DOHH2 (cell line): ENCODE measurements at regions not wholly inside any gene's neighbourhood (a gene's known extent, or its start where the extent isn't known, plus 50 kb on each side); places are given as distances from the start of the nearest gene placed in this dataset.

Experiments used
- EZH2phosphoT487 ChIP-seq: fragments of 200-600 bp; sonication (generic); IDR thresholded peaks from 2 replicates; pipeline ENCODE4 v1.6.1; 2017; ENCODE audit warnings: borderline replicate concordance, mild to moderate bottlenecking, antibody characterized with exemption, low read length, moderate library complexity, mixed read lengths
- TF ChIP-seq, protein P1 (sequence below): fragments of 200-600 bp; sonication (generic); IDR thresholded peaks from one replicate; pipeline ENCODE4 v1.5.1; 2014; ENCODE audit warnings: antibody characterized with exemption, mild to moderate bottlenecking, low read depth, low read length; ENCODE audit not compliant: poor library complexity, severe bottlenecking

DNA sequence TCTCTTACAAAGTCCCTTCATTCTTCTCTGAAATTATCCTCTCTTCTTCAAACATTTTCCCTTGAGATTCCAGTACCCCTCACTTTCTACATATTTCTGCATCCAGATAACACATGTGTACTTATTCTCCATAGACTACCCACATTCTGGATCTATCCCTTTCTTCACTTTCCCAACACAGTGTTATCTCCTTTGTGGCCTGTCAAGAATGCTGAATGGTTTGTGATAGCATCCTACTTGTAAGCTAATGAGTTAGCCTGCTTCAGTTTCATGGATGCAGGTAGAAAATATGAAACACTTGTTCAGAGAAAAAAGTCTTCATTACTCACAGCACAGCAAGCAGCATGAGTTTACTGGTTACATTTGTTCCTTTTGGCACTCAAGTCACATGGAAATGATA, 245.4 kb downstream of the HTR1B start:
- TF ChIP-seq, protein P1, sequence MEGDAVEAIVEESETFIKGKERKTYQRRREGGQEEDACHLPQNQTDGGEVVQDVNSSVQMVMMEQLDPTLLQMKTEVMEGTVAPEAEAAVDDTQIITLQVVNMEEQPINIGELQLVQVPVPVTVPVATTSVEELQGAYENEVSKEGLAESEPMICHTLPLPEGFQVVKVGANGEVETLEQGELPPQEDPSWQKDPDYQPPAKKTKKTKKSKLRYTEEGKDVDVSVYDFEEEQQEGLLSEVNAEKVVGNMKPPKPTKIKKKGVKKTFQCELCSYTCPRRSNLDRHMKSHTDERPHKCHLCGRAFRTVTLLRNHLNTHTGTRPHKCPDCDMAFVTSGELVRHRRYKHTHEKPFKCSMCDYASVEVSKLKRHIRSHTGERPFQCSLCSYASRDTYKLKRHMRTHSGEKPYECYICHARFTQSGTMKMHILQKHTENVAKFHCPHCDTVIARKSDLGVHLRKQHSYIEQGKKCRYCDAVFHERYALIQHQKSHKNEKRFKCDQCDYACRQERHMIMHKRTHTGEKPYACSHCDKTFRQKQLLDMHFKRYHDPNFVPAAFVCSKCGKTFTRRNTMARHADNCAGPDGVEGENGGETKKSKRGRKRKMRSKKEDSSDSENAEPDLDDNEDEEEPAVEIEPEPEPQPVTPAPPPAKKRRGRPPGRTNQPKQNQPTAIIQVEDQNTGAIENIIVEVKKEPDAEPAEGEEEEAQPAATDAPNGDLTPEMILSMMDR: no peak
- no peak for TF ChIP-seq EZH2phosphoT487
